Gastrocnemius medialis (tissue), 4 donors: ENCODE measurements at regions not wholly inside any gene's neighbourhood (a gene's known extent, or its start where the extent isn't known, plus 50 kb on each side); places are given as distances from the start of the nearest gene placed in this dataset.

Experiments
- CTCF ChIP-seq, 5 experiments: fragments of 450-650 bp in 3 of 5; fragments of 200-600 bp in 2 of 5; sonication (generic) in 2 of 5; IDR thresholded peaks in 4 of 5; conservative IDR thresholded peaks in 1 of 5; 1 replicate in 4 of 5; 2 replicates in 1 of 5; pipeline ENCODE4 v1.5.1; 2016 to 2019; ENCODE audit warnings: antibody characterized with exemption in 5 of 5, mild to moderate bottlenecking in 3 of 5, moderate library complexity in 3 of 5
- POLR2A ChIP-seq, 2 donors: fragments of 450-650 bp; IDR thresholded peaks; one replicate each; pipeline ENCODE4 v1.6.1; 2017; ENCODE audit warnings: antibody characterized with exemption in 2 of 2, mild to moderate bottlenecking in 2 of 2, moderate library complexity in 2 of 2

- TF ChIP-seq POLR2A (IDR thresholded peaks at IDR 0.05): no peak
- no peak for TF ChIP-seq CTCF (IDR thresholded peaks at IDR 0.05 in 4 of 5, conservative IDR thresholded peaks at IDR 0.05 in 1 of 5)
Observed at GRCh38 chr12:67727702-67728666, 79.4 kb downstream of the DYRK2 start.
